Gastroesophageal sphincter (tissue), 3 donors: ENCODE measurements at regions not wholly inside any gene's neighbourhood (a gene's known extent, or its start where the extent isn't known, plus 50 kb on each side); places are given as distances from the start of the nearest gene placed in this dataset.

Source experiments
- CTCF ChIP-seq, 4 experiments: fragments of 200-600 bp in 2 of 4; fragments of 450-650 bp in 2 of 4; sonication (generic) in 1 of 4; IDR thresholded peaks; one replicate each; pipeline ENCODE4 v1.5.1; 2017 to 2019; ENCODE audit warnings: antibody characterized with exemption in 4 of 4, mild to moderate bottlenecking in 2 of 4, moderate library complexity in 2 of 4
- POLR2A ChIP-seq, 2 donors: fragments of 450-650 bp; IDR thresholded peaks; one replicate each; pipeline ENCODE4 v1.6.1; 2017; ENCODE audit warnings: antibody characterized with exemption in 2 of 2, mild to moderate bottlenecking in 2 of 2, moderate library complexity in 1 of 2
- POLR2AphosphoS5 ChIP-seq: sonication (generic); formaldehyde crosslinking; IDR thresholded peaks from one replicate; pipeline ENCODE4 v1.6.1; 2017; ENCODE audit warnings: antibody characterized with exemption

DNA sequence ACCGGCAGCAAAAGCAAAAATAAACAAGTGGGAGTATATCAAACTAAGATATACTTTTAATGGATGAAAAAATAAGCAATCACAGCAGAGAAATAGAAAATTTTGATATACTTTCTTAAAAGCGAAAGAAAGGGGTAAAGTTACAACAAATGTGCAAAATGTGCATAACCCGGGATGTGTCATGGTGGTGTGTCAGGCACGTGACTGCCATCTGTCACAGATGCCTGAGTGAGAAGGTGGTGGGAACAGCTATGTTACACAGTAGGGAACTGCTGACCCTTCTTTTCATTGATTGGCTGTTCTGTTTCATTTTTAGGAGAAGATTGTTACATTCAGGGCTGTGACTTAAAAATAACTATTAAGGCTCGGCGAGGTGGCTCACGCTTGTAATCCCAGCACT, 168.1 kb upstream of the PELI2 start:
- TF ChIP-seq CTCF (IDR thresholded peaks at IDR 0.05) (no peak), POLR2A (IDR thresholded peaks at IDR 0.05) (no peak), POLR2AphosphoS5 (no peak)
